ENCODE measurements at regions not wholly inside any gene's neighbourhood (a gene's known extent, or its start where the extent isn't known, plus 50 kb on each side); places are given as distances from the start of the nearest gene placed in this dataset.

GRCh38 chr1:100622966-100623762 is 85.2 kb downstream of the GPR88 start:
- no peaks in the 10 kb centered on the region for H3K36me3 ChIP-seq (ENCODE audit: insufficient read depth, low read length)
- Mint-ChIP-seq H3K9me3 (ENCODE audit: unreplicated experiment) (no peaks in the 10 kb centered on the region), H3K27ac (ENCODE audit: unreplicated experiment) (peak overlapping the region; percentile 98), H3K4me1 (ENCODE audit: low read depth, unreplicated experiment) (peaks cover 43% of the 10 kb centered on the region), H3K36me3 (ENCODE audit: low read depth, unreplicated experiment) (no peaks in the 10 kb centered on the region), H3K4me3 (ENCODE audit: unreplicated experiment) (no peak overlapping the region), H3K27me3 (ENCODE audit: low read depth, unreplicated experiment) (no peaks in the 10 kb centered on the region)
- H3K4me1 ChIP-seq (ENCODE audit: insufficient read depth, low read length): peaks cover 51% of the 10 kb centered on the region
- no peaks in the 10 kb centered on the region for H3K27me3 ChIP-seq (ENCODE audit: insufficient read depth, low read length)
- H3K79me2 ChIP-seq (ENCODE audit: insufficient read depth, low read length): no peaks in the 10 kb centered on the region
- H3K4me3 ChIP-seq (ENCODE audit: insufficient read depth, low read depth, low read length): no peak overlapping the region
- H2AFZ ChIP-seq (ENCODE audit: low read depth, low read length): no peak overlapping the region
- H3K9me3 ChIP-seq (ENCODE audit: insufficient read depth, low read depth, low read length): no peaks in the 10 kb centered on the region
- peak overlapping the region; percentile 96 for H3K27ac ChIP-seq (ENCODE audit: low read depth, low read length)
- TF ChIP-seq CTCF (IDR thresholded peaks at IDR 0.05; ENCODE audit: insufficient read depth, low read depth, low read length): no peak
- TF ChIP-seq EZH2 (IDR thresholded peaks at IDR 0.05; ENCODE audit: insufficient read depth, low read length): no peak
- no peaks in the 10 kb centered on the region for H4K20me1 ChIP-seq (ENCODE audit: insufficient read depth, low read length)
- DNase-seq (ENCODE audit: low read depth) (peak; percentile 93), FAIRE-seq (peak; percentile 64)
- H3K9ac ChIP-seq (ENCODE audit: low read length): peak overlapping the region; percentile 76
- H3K4me2 ChIP-seq (ENCODE audit: low read length): peak overlapping the region; percentile 54

GRCh38 chr1:100624886-100625610 is 87.1 kb downstream of the GPR88 start:
- peaks cover 53% of the 10 kb centered on the region for H3K4me1 Mint-ChIP-seq (ENCODE audit: low read depth, unreplicated experiment)

More at GRCh38 chr1:100624886-100625610, 87.1 kb downstream of the GPR88 start:
- FAIRE-seq: peak; percentile 9
- no peaks in the 10 kb centered on the region for H3K9me3 ChIP-seq (ENCODE audit: insufficient read depth, low read depth, low read length)
- H2AFZ ChIP-seq (ENCODE audit: low read depth, low read length): no peak overlapping the region
- H3K36me3 ChIP-seq (ENCODE audit: insufficient read depth, low read length): no peaks in the 10 kb centered on the region
- no peaks in the 10 kb centered on the region for H3K27me3 Mint-ChIP-seq (ENCODE audit: low read depth, unreplicated experiment)
- no peak overlapping the region for H3K4me3 ChIP-seq (ENCODE audit: insufficient read depth, low read depth, low read length)
- no peaks in the 10 kb centered on the region for H3K27me3 ChIP-seq (ENCODE audit: insufficient read depth, low read length)
- no peak overlapping the region for H3K9ac ChIP-seq (ENCODE audit: low read length)
- peak overlapping the region; percentile 4 for H3K27ac Mint-ChIP-seq (ENCODE audit: unreplicated experiment)
- peak; percentile 79 for DNase-seq (ENCODE audit: low read depth)
- H3K27ac ChIP-seq (ENCODE audit: low read depth, low read length): peak overlapping the region; percentile 7
- no peaks in the 10 kb centered on the region for H3K36me3 Mint-ChIP-seq (ENCODE audit: low read depth, unreplicated experiment)
- no peak overlapping the region for H3K4me2 ChIP-seq (ENCODE audit: low read length)
- no peaks in the 10 kb centered on the region for H4K20me1 ChIP-seq (ENCODE audit: insufficient read depth, low read length)
- H3K4me3 Mint-ChIP-seq (ENCODE audit: unreplicated experiment): no peak overlapping the region
- H3K79me2 ChIP-seq (ENCODE audit: insufficient read depth, low read length): no peaks in the 10 kb centered on the region
- TF ChIP-seq EZH2 (IDR thresholded peaks at IDR 0.05; ENCODE audit: insufficient read depth, low read length) (no peak), CTCF (IDR thresholded peaks at IDR 0.05; ENCODE audit: insufficient read depth, low read depth, low read length) (no peak)
- no peaks in the 10 kb centered on the region for H3K9me3 Mint-ChIP-seq (ENCODE audit: unreplicated experiment)
- peaks cover 58% of the 10 kb centered on the region for H3K4me1 ChIP-seq (ENCODE audit: insufficient read depth, low read length)

All from astrocyte (in vitro differentiated cells and primary cell).